HG03558 (cell line): ENCODE measurements at regions not wholly inside any gene's neighbourhood (a gene's known extent, or its start where the extent isn't known, plus 50 kb on each side); places are given as distances from the start of the nearest gene placed in this dataset.

Experiments
- ATAC-seq: cut with Tn5 transposase; IDR thresholded peaks from one replicate; pipeline ENCODE4 v1.9.1; 2021; ENCODE audit warnings: moderate number of reproducible peaks; ENCODE audit not compliant: unreplicated experiment; ENCODE audit errors: extremely low read depth

GRCh38 chr9:105059252-105059651, 131.3 kb upstream of the ABCA1 start:
- ATAC-seq: no peak

- ATAC-seq: no peak
Measured at GRCh38 chr9:105062222-105062855, 134.4 kb upstream of the ABCA1 start.

GRCh38 chr9:105064248-105065097, 136.5 kb upstream of the ABCA1 start:
- ATAC-seq: no peak

- no peak for ATAC-seq
Measured at GRCh38 chr9:105065098-105066088, 137.4 kb upstream of the ABCA1 start.

GRCh38 chr9:105066275-105066865, 138.4 kb upstream of the ABCA1 start:
- no peak for ATAC-seq

- no peak for ATAC-seq
Measured at GRCh38 chr9:105067895-105068580, 140.1 kb upstream of the ABCA1 start.

- no peak for ATAC-seq
Measured at GRCh38 chr9:105069285-105069684, 141.3 kb upstream of the ABCA1 start.

GRCh38 chr9:105069696-105070095, 141.7 kb upstream of the ABCA1 start:
- no peak for ATAC-seq

GRCh38 chr9:105070176-105070575, 142.2 kb upstream of the ABCA1 start:
- ATAC-seq: no peak

GRCh38 chr9:105072476-105072875, 144.5 kb upstream of the ABCA1 start:
- no peak for ATAC-seq

GRCh38 chr9:105073147-105073546, 145.2 kb upstream of the ABCA1 start:
- ATAC-seq: no peak

- ATAC-seq: no peak
Measured at GRCh38 chr9:105074491-105074890, 146.5 kb upstream of the ABCA1 start.

- no peak for ATAC-seq
Measured at GRCh38 chr9:105076729-105077128, 148.8 kb upstream of the ABCA1 start.

- no peak for ATAC-seq
Measured at GRCh38 chr9:105079457-105079856, 151.5 kb upstream of the ABCA1 start.

- ATAC-seq: no peak
Measured at GRCh38 chr9:105082843-105083242, 154.9 kb upstream of the ABCA1 start.

- ATAC-seq: no peak
Measured at GRCh38 chr9:105083256-105083655, 155.3 kb upstream of the ABCA1 start.

GRCh38 chr9:105087910-105088898, 156.2 kb upstream of the SLC44A1 start:
- no peak for ATAC-seq

- no peak for ATAC-seq
Measured at GRCh38 chr9:105089874-105090273, 154.6 kb upstream of the SLC44A1 start.
